ENCODE measurements at regions not wholly inside any gene's neighbourhood (a gene's known extent, or its start where the extent isn't known, plus 50 kb on each side); places are given as distances from the start of the nearest gene placed in this dataset.

GRCh38 chr3:21825684-21826083, 74.7 kb upstream of the ZNF385D start:
- Histone ChIP-seq H3K4me2 (ENCODE audit: insufficient read depth, low read length) (no peak overlapping the region), H3K9me1 (ENCODE audit: control insufficient read depth, insufficient read depth, low read length) (no peaks in the 10 kb centered on the region), H3K36me3 (ENCODE audit: control insufficient read depth, insufficient read depth, low read length) (no peaks in the 10 kb centered on the region), H3K9ac (ENCODE audit: insufficient read depth in 1 of 2, low read depth in 2 of 2, low read length in 2 of 2) (no peak overlapping the region), H3K27ac (ENCODE audit: extremely low read depth, low read depth, low read length) (no peak overlapping the region), H3K4me3 (no peak overlapping the region), H3K79me2 (ENCODE audit: control insufficient read depth, insufficient read depth, low read length) (no peaks in the 10 kb centered on the region), H3K27me3 (ENCODE audit: control insufficient read depth in 2 of 2, insufficient read depth in 2 of 2, low read length in 2 of 2) (no peaks in the 10 kb centered on the region), H3K9me3 (replicated peaks; ENCODE audit: control insufficient read depth, insufficient read depth, low read depth, low read length) (no peaks in the 10 kb centered on the region), H2AFZ (ENCODE audit: low read depth, low read length) (no peak overlapping the region), H4K20me1 (replicated peaks; ENCODE audit: control insufficient read depth, insufficient read depth, low read length) (no peaks in the 10 kb centered on the region), H3K4me1 (replicated peaks in 1 of 2; ENCODE audit: control insufficient read depth in 2 of 2, insufficient read depth in 2 of 2, low read length in 2 of 2) (no peaks in the 10 kb centered on the region)
- ATAC-seq (no peak), FAIRE-seq (no peak), DNase-seq (ENCODE audit: extremely low read depth in 1 of 4, low spot score in 3 of 4) (no peak)
- 1% methylated on average over 12 of the region's 12 CpGs for WGBS (ENCODE audit: insufficient coverage, low coverage, missing lambda C conversion rate)
- no TSS peak for BruUV-seq (replicated peaks)
- ChIA-PET POLR2A (no interaction called here), CTCF (ENCODE audit: low intra/inter-chr PET ratio) (no interaction called here)
- TF ChIP-seq, protein P1, sequence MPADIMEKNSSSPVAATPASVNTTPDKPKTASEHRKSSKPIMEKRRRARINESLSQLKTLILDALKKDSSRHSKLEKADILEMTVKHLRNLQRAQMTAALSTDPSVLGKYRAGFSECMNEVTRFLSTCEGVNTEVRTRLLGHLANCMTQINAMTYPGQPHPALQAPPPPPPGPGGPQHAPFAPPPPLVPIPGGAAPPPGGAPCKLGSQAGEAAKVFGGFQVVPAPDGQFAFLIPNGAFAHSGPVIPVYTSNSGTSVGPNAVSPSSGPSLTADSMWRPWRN (IDR thresholded peaks at IDR 0.05; ENCODE audit: low read depth) = no peak
- no peak for TF ChIP-seq KLF1 (tag; IDR thresholded peaks at IDR 0.05)
- TF ChIP-seq SRF (CRISPR knock-in tag; IDR thresholded peaks at IDR 0.05) = no peak
- TF ChIP-seq KDM2B (CRISPR knock-in tag; IDR thresholded peaks at IDR 0.05) = no peak
- no peak for TF ChIP-seq TEAD1 (CRISPR knock-in tag; IDR thresholded peaks at IDR 0.05)
- no peak for TF ChIP-seq HMGN3 (IDR thresholded peaks at IDR 0.05; ENCODE audit: borderline replicate concordance, extremely low read depth, insufficient read length, low read depth, low read length)
- no peak for TF ChIP-seq ZNF24 (IDR thresholded peaks at IDR 0.05)
- TF ChIP-seq MEF2D (tag; conservative IDR thresholded peaks at IDR 0.05; ENCODE audit: low read depth) = no peak
- TF ChIP-seq CEBPB (tag; IDR thresholded peaks at IDR 0.05) = no peak
- TF ChIP-seq ERF (CRISPR knock-in tag; IDR thresholded peaks at IDR 0.05) = no peak
- TF ChIP-seq ZBTB34 (CRISPR knock-in tag; IDR thresholded peaks at IDR 0.05) = no peak
- no peak for TF ChIP-seq ATF7 (IDR thresholded peaks at IDR 0.05)
- no peak for TF ChIP-seq TAL1 (IDR thresholded peaks at IDR 0.05)
- TF ChIP-seq POLR3G (IDR thresholded peaks at IDR 0.05; ENCODE audit: extremely low read depth, insufficient read length, insufficient replicate concordance) = no peak
- TF ChIP-seq RBM17 (IDR thresholded peaks at IDR 0.05; ENCODE audit: borderline replicate concordance, low read depth, low read length) = no peak
- TF ChIP-seq ZBTB8A (IDR thresholded peaks at IDR 0.05; ENCODE audit: partially characterized antibody) = no peak
- no peak for TF ChIP-seq ZNF644 (tag; IDR thresholded peaks at IDR 0.05; ENCODE audit: low read depth)
- intact Hi-C loops (cut with micrococcal nuclease) = no loop called here
- in situ Hi-C loops (cut with MboI) = no loop called here
